Fibroblast of lung (primary cell): ENCODE measurements at regions not wholly inside any gene's neighbourhood (a gene's known extent, or its start where the extent isn't known, plus 50 kb on each side); places are given as distances from the start of the nearest gene placed in this dataset.

Source experiments
- EZH2 ChIP-seq: IDR thresholded peaks from 2 replicates; pipeline ENCODE4 v1.5.1; 2012; ENCODE audit warnings: low read length, control low read depth, mild to moderate bottlenecking; ENCODE audit errors: missing control alignments
- TF ChIP-seq, protein P1 (sequence below), 2 donors: IDR thresholded peaks in 1 of 2; conservative IDR thresholded peaks in 1 of 2; 1 replicate in 1 of 2; 2 replicates in 1 of 2; pipeline ENCODE4 v1.5.1; 2011 to 2012; ENCODE audit warnings: low read length in 2 of 2, control low read depth in 1 of 2, inconsistent platforms in 1 of 2, low read depth in 1 of 2, mild to moderate bottlenecking in 1 of 2

DNA sequence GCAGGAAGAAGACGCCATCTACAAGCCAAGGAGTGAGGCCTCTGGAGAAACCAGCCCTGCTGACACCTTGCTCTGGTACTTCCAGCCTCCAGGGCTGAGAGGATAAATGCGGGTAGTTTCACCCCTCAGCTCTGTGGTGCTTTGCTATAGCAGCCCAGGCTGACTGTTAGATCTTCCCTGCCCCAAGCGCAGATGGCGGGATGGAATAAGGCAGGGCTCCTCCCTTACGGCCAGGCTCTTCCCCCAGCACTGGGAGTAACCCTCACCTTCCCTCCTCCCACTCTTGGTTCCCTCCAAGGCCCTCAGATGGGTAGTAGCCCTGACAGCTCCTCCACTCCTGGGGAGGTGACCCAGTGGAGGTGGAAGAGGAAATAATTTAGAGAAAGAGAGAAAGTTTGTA, 285.1 kb downstream of the GADD45G start:
- TF ChIP-seq, protein P1, sequence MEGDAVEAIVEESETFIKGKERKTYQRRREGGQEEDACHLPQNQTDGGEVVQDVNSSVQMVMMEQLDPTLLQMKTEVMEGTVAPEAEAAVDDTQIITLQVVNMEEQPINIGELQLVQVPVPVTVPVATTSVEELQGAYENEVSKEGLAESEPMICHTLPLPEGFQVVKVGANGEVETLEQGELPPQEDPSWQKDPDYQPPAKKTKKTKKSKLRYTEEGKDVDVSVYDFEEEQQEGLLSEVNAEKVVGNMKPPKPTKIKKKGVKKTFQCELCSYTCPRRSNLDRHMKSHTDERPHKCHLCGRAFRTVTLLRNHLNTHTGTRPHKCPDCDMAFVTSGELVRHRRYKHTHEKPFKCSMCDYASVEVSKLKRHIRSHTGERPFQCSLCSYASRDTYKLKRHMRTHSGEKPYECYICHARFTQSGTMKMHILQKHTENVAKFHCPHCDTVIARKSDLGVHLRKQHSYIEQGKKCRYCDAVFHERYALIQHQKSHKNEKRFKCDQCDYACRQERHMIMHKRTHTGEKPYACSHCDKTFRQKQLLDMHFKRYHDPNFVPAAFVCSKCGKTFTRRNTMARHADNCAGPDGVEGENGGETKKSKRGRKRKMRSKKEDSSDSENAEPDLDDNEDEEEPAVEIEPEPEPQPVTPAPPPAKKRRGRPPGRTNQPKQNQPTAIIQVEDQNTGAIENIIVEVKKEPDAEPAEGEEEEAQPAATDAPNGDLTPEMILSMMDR (conservative IDR thresholded peaks at IDR 0.05 in 1 of 2, IDR thresholded peaks at IDR 0.05 in 1 of 2; ENCODE audit: low read depth in 1 of 2, low read length in 2 of 2), result no peak
- TF ChIP-seq EZH2, result no peak
